Vagina (tissue), 2 donors: ENCODE measurements at regions not wholly inside any gene's neighbourhood (a gene's known extent, or its start where the extent isn't known, plus 50 kb on each side); places are given as distances from the start of the nearest gene placed in this dataset.

Source experiments
- DNase-seq, 2 donors: peaks; one replicate each; pipeline ENCODE4 v3.0.0-alpha.2; 2017; ENCODE audit errors: extremely low spot score in 2 of 2
- H3K27ac ChIP-seq: fragments of 200-600 bp; sonication (generic); one replicate; pipeline ENCODE4 v1.5.1; 2019
- H3K27me3 ChIP-seq: fragments of 200-600 bp; sonication (generic); one replicate; pipeline ENCODE4 v1.5.1; 2019
- H3K36me3 ChIP-seq, 2 donors: fragments of 200-600 bp; sonication (generic); one replicate each; pipeline ENCODE4 v1.5.1; 2017 to 2019
- H3K4me1 ChIP-seq: fragments of 200-600 bp; sonication (generic); one replicate; pipeline ENCODE4 v1.5.1; 2019
- H3K4me3 ChIP-seq, 2 donors: fragments of 200-600 bp; sonication (generic); 1 replicate in 1 of 2; 2 replicates in 1 of 2; pipeline ENCODE4 v1.5.1; 2016 to 2019
- H3K9me3 ChIP-seq: fragments of 200-600 bp; sonication (generic); one replicate; pipeline ENCODE4 v1.5.1; 2019
- POLR2A ChIP-seq, 2 donors: fragments of 450-650 bp; IDR thresholded peaks; one replicate each; pipeline ENCODE4 v1.6.1; 2017; ENCODE audit warnings: antibody characterized with exemption in 2 of 2, mild to moderate bottlenecking in 2 of 2, moderate library complexity in 2 of 2
- POLR2AphosphoS5 ChIP-seq, 2 donors: sonication (generic); formaldehyde crosslinking; IDR thresholded peaks; one replicate each; pipeline ENCODE4 v1.9.0; 2017; ENCODE audit warnings: antibody characterized with exemption in 2 of 2, mild to moderate bottlenecking in 2 of 2, low read depth in 1 of 2; ENCODE audit not compliant: insufficient read depth in 1 of 2
- intact Hi-C: fragments of 100-400 bp; cut with DNase I; formaldehyde crosslinking; loops from one replicate; pipeline ENCODE4 v1.15.1; 2023
- TF ChIP-seq, protein P1 (sequence below), 3 experiments: fragments of 450-650 bp in 2 of 3; fragments of 200-600 bp in 1 of 3; sonication (generic) in 1 of 3; IDR thresholded peaks; one replicate each; pipeline ENCODE4 v1.5.1; 2017 to 2019; ENCODE audit warnings: antibody characterized with exemption in 3 of 3, mild to moderate bottlenecking in 2 of 3, moderate library complexity in 2 of 3

DNA sequence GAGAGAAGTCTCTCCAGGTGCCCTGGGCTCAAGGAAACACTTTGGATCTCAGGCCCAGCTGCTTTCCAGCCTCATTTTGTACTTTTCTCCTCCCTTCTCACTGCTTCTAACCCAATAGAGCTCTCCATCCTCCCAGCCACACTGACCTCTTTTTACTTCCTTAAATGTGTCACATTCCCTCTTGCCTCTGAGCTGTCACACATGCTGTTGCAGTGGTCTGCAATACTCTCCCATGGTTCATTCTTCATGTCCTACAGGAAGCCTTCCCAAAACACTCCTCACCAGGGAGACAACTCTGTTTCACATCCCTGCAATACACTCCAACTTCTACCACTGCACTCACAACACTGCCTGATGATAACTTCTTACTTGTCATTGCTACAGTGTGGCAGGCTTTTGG lies 242.1 kb upstream of the DYNLRB2 start:
- H3K27me3 ChIP-seq, result no peaks in the 10 kb centered on the region
- no peak overlapping the region for H3K27ac ChIP-seq

DNA sequence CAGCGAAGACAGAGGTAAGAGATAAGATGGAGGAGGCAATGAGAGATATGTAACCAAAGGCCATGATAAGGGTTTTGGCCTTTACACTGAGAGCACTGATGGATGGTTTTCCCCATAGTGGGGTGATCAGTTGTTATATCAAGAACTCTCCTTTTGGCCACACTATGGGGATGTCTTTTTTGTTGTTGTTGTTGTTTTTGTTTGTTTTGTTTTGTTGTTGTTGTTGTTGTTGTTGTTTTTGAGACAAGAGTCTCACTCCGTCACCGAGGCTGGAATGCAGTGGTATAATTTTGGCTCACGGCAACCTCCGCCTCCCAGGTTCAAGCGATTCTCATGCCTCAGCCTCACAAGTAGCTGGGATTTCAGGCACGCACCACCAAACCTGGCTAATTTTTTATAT lies 244.8 kb upstream of the DYNLRB2 start:
- Histone ChIP-seq H3K36me3 (no peaks in the 10 kb centered on the region), H3K4me3 (no peak overlapping the region), H3K27me3 (no peaks in the 10 kb centered on the region), H3K9me3 (no peaks in the 10 kb centered on the region), H3K27ac (no peak overlapping the region), H3K4me1 (no peaks in the 10 kb centered on the region)
- intact Hi-C loops, result no loop called here
- no peak for DNase-seq
- TF ChIP-seq POLR2AphosphoS5 (IDR thresholded peaks at IDR 0.05; ENCODE audit: insufficient read depth in 1 of 2, low read depth in 1 of 2) (no peak), POLR2A (IDR thresholded peaks at IDR 0.05) (no peak)
- TF ChIP-seq, protein P1, sequence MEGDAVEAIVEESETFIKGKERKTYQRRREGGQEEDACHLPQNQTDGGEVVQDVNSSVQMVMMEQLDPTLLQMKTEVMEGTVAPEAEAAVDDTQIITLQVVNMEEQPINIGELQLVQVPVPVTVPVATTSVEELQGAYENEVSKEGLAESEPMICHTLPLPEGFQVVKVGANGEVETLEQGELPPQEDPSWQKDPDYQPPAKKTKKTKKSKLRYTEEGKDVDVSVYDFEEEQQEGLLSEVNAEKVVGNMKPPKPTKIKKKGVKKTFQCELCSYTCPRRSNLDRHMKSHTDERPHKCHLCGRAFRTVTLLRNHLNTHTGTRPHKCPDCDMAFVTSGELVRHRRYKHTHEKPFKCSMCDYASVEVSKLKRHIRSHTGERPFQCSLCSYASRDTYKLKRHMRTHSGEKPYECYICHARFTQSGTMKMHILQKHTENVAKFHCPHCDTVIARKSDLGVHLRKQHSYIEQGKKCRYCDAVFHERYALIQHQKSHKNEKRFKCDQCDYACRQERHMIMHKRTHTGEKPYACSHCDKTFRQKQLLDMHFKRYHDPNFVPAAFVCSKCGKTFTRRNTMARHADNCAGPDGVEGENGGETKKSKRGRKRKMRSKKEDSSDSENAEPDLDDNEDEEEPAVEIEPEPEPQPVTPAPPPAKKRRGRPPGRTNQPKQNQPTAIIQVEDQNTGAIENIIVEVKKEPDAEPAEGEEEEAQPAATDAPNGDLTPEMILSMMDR (IDR thresholded peaks at IDR 0.05), result no peak

More for the DNA sequence above, 242.1 kb upstream of the DYNLRB2 start:
- no peaks in the 10 kb centered on the region for H3K4me1 ChIP-seq
- no peaks in the 10 kb centered on the region for H3K36me3 ChIP-seq
- DNase-seq, result no peak
- intact Hi-C loops, result no loop called here
- H3K9me3 ChIP-seq, result no peaks in the 10 kb centered on the region
- TF ChIP-seq POLR2A (IDR thresholded peaks at IDR 0.05) (no peak), POLR2AphosphoS5 (IDR thresholded peaks at IDR 0.05; ENCODE audit: insufficient read depth in 1 of 2, low read depth in 1 of 2) (no peak)
- TF ChIP-seq, protein P1 (IDR thresholded peaks at IDR 0.05), result no peak
- H3K4me3 ChIP-seq, result no peak overlapping the region

DNA sequence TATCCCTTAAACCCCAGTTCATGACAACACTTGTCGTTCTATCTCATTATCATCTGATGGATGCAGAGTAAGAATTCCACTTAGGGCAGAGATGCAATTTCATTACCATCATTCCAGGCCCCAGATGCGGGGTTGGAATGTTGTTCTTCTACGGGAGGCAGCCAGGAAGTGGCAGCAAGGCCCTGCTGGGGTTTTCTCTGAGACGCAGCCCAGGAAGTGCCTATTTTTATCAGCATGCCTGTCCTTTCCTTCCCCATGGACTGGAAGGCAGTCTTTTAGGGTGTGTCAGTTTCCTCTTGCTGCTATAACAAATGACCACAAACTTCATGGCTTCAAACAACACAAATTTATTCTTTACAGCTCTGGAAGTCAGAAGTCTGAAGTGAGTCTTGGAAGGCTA lies 246.6 kb upstream of the DYNLRB2 start:
- no peaks in the 10 kb centered on the region for H3K4me1 ChIP-seq
- H3K36me3 ChIP-seq, result no peaks in the 10 kb centered on the region
- TF ChIP-seq, protein P1 (IDR thresholded peaks at IDR 0.05), result no peak
- TF ChIP-seq POLR2AphosphoS5 (IDR thresholded peaks at IDR 0.05; ENCODE audit: insufficient read depth in 1 of 2, low read depth in 1 of 2), result no peak
- TF ChIP-seq POLR2A (IDR thresholded peaks at IDR 0.05), result no peak
- intact Hi-C loops, result no loop called here
- no peaks in the 10 kb centered on the region for H3K9me3 ChIP-seq
- DNase-seq, result no peak
- H3K27ac ChIP-seq, result no peak overlapping the region
- no peaks in the 10 kb centered on the region for H3K27me3 ChIP-seq
- H3K4me3 ChIP-seq, result no peak overlapping the region

DNA sequence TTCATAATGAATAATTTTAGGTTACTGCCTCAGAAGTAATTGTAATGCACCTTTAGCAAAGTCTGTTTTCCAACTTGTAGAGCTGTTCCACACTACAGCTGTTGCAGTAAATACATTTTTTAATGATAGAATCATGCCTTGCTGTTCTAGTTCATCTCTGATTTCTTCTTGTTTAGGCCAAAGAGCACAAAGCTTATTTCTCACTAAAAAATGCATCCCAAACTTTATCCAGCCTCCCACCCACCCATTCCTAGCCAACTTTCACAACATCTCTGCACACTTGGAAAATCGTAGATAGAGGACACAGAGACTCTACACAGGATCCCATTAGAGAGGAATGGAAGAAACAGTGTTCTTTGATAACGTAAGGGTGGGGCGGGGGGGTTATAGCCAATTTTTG lies 252.2 kb upstream of the DYNLRB2 start:
- no peaks in the 10 kb centered on the region for H3K27me3 ChIP-seq
- H3K36me3 ChIP-seq, result no peaks in the 10 kb centered on the region
- peak in 1 of 2 donors; percentile 81 for DNase-seq
- intact Hi-C loops, result no loop called here
- H3K4me3 ChIP-seq, result no peak overlapping the region
- TF ChIP-seq, protein P1 (IDR thresholded peaks at IDR 0.05), result no peak
- no peak for TF ChIP-seq POLR2A (IDR thresholded peaks at IDR 0.05)
- TF ChIP-seq POLR2AphosphoS5 (IDR thresholded peaks at IDR 0.05; ENCODE audit: insufficient read depth in 1 of 2, low read depth in 1 of 2), result no peak
- no peaks in the 10 kb centered on the region for H3K9me3 ChIP-seq
- H3K4me1 ChIP-seq, result peaks cover 5% of the 10 kb centered on the region
- H3K27ac ChIP-seq, result no peak overlapping the region

DNA sequence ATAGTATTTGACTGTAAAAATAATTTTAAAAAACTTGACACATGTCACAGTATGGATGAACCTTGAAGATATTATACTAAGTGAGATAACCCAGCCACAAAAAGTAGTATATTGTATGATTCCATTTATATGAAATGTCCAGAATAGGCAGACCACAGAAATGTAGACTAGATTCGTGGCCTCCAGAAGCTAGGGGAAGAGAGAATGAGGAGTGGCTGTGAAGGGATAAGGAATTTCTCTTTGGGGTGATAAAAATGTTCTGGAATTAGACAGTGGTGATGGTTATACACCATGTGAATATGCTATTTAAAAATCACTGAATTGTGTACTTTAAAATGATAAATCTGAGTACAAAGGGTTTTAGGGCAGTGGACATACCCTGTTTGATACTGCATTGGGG lies 253.1 kb upstream of the DYNLRB2 start:
- Histone ChIP-seq H3K4me3 (no peak overlapping the region), H3K4me1 (peaks cover 5% of the 10 kb centered on the region), H3K36me3 (no peaks in the 10 kb centered on the region), H3K9me3 (no peaks in the 10 kb centered on the region), H3K27ac (no peak overlapping the region), H3K27me3 (no peaks in the 10 kb centered on the region)
- TF ChIP-seq POLR2AphosphoS5 (IDR thresholded peaks at IDR 0.05; ENCODE audit: insufficient read depth in 1 of 2, low read depth in 1 of 2), result no peak
- TF ChIP-seq, protein P1 (IDR thresholded peaks at IDR 0.05), result no peak
- DNase-seq, result no peak
- intact Hi-C loops, result no loop called here
